ENCODE measurements at regions not wholly inside any gene's neighbourhood (a gene's known extent, or its start where the extent isn't known, plus 50 kb on each side); places are given as distances from the start of the nearest gene placed in this dataset.

DNA sequence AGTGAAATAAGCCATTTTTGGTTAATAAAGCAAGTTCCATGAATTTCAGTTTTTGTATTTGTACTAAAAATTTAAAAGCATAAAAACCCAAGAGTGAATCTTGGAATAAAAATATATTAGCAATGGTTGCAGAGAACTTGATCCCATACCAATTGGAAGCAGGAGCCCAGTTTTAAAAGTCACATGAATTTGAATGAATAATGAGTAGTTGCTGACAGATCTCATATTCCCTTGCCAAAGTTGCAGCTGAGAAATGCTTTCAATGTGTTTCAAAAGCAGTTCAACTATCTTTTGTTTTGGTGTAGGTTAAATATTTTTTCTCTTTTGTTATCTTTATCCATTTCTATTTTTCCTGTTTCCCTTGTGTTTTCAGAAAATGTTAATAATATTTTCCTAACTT is 818.6 kb downstream of the CDH18 start:
- Histone ChIP-seq H3K9ac (ENCODE audit: extremely low read depth, low read length, poor library complexity, severe bottlenecking) (no peak overlapping the region), H3K9me3 (ENCODE audit: control insufficient read depth, low read length) (no peaks in the 10 kb centered on the region), H3K27ac (ENCODE audit: low read depth, low read length) (no peak overlapping the region), H3K27me3 (ENCODE audit: control insufficient read depth, insufficient read depth, low read length, poor library complexity, severe bottlenecking) (no peaks in the 10 kb centered on the region), H3K36me3 (ENCODE audit: control insufficient read depth, insufficient read depth, low read length) (no peaks in the 10 kb centered on the region), H3K4me3 (ENCODE audit: low read length) (no peak overlapping the region), H3K4me1 (ENCODE audit: control insufficient read depth, insufficient read depth, low read length) (no peaks in the 10 kb centered on the region)
- DNase-seq: no peak
- H3K4me3 Mint-ChIP-seq: no peak overlapping the region
- H3K27me3 Mint-ChIP-seq (ENCODE audit: insufficient read depth): no peaks in the 10 kb centered on the region
- H3K4me1 Mint-ChIP-seq: no peaks in the 10 kb centered on the region
- no peaks in the 10 kb centered on the region for H3K36me3 Mint-ChIP-seq (ENCODE audit: low read depth)
- H3K27ac Mint-ChIP-seq: no peak overlapping the region
- TF ChIP-seq, protein P1, sequence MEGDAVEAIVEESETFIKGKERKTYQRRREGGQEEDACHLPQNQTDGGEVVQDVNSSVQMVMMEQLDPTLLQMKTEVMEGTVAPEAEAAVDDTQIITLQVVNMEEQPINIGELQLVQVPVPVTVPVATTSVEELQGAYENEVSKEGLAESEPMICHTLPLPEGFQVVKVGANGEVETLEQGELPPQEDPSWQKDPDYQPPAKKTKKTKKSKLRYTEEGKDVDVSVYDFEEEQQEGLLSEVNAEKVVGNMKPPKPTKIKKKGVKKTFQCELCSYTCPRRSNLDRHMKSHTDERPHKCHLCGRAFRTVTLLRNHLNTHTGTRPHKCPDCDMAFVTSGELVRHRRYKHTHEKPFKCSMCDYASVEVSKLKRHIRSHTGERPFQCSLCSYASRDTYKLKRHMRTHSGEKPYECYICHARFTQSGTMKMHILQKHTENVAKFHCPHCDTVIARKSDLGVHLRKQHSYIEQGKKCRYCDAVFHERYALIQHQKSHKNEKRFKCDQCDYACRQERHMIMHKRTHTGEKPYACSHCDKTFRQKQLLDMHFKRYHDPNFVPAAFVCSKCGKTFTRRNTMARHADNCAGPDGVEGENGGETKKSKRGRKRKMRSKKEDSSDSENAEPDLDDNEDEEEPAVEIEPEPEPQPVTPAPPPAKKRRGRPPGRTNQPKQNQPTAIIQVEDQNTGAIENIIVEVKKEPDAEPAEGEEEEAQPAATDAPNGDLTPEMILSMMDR (conservative IDR thresholded peaks at IDR 0.05): no peak
- no peaks in the 10 kb centered on the region for H3K9me3 Mint-ChIP-seq

DNA sequence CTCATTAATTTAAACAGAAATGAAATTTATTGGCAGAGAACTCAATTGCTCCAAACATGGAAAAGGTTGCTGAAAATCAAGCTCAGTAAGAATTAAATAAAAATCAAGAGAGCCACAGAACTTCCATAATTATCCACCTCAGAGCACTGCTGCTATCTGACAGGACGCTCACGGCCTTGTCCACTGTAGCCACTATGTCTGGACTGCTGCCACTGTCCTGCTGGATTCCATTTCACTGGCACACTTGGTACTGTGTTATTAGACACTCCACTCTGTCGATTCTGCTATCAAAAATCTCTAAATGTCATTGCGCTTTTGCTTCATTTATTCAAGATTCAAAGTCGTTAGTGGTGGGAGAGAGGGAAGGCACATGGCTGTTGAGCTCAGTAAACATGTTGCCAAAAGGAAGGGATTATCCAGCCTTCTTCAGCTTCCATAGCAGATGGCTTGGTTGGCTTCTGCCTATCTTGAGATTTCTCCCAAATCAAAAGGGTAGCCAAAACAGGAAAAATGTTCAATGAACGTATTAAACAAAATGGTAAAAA is 815.0 kb downstream of the CDH18 start:
- Histone ChIP-seq H3K27ac (ENCODE audit: low read depth, low read length) (no peak overlapping the region), H3K9ac (ENCODE audit: extremely low read depth, low read length, poor library complexity, severe bottlenecking) (no peak overlapping the region), H3K9me3 (ENCODE audit: control insufficient read depth, low read length) (no peaks in the 10 kb centered on the region), H3K4me1 (ENCODE audit: control insufficient read depth, insufficient read depth, low read length) (no peaks in the 10 kb centered on the region), H3K36me3 (ENCODE audit: control insufficient read depth, insufficient read depth, low read length) (no peaks in the 10 kb centered on the region), H3K4me3 (ENCODE audit: low read length) (no peak overlapping the region), H3K27me3 (ENCODE audit: control insufficient read depth, insufficient read depth, low read length, poor library complexity, severe bottlenecking) (no peaks in the 10 kb centered on the region)
- no peaks in the 10 kb centered on the region for H3K4me1 Mint-ChIP-seq
- no peaks in the 10 kb centered on the region for H3K36me3 Mint-ChIP-seq (ENCODE audit: low read depth)
- 91 to 93% methylated on average over 5 to 6 of the region's 6 CpGs for WGBS, 2 experiments (ENCODE audit: insufficient coverage in 1 of 2, insufficient read length in 1 of 2)
- H3K27me3 Mint-ChIP-seq (ENCODE audit: insufficient read depth): no peaks in the 10 kb centered on the region
- no peak for DNase-seq
- H3K9me3 Mint-ChIP-seq: no peaks in the 10 kb centered on the region
- H3K4me3 Mint-ChIP-seq: no peak overlapping the region
- TF ChIP-seq, protein P1 (conservative IDR thresholded peaks at IDR 0.05): no peak
- H3K27ac Mint-ChIP-seq: no peak overlapping the region

DNA sequence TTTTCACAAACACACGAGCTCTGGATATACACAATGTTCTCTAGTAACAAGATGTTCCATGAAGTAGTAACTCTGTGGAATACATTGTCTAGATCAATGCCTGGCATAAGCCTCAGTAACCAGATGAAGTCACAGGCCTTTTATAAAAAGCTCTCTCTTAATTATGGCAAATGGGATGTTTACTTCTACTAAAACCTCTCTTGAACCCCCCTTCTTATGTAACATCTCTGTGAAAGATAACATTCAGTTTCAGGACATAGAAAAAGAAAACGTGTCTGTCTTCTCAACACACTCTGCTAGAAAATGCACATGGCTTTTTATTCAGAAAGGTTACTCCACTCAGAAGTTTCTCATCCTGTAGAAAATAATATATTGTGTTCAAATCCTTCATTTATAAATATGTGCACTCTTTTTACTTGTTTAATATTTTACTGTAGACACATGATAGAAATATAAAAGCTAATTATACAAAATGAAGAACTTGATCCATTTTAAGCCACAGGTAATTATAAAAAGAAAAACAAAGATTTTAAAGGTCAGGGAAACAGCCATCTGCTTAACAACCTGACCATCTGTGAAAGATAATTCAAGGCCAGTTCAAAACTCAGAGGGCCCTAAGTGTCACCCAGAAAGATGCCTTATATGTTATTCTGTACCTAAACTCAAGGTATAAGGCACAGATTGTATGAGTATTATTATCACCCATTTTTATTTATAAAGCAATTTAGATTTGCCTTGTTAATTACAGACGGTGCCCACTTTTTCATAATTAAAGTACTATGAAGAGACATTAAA is 812.0 kb downstream of the CDH18 start:
- Histone ChIP-seq H3K9me3 (ENCODE audit: control insufficient read depth, low read length) (no peaks in the 10 kb centered on the region), H3K4me1 (ENCODE audit: control insufficient read depth, insufficient read depth, low read length) (no peaks in the 10 kb centered on the region), H3K9ac (ENCODE audit: extremely low read depth, low read length, poor library complexity, severe bottlenecking) (no peak overlapping the region), H3K27me3 (ENCODE audit: control insufficient read depth, insufficient read depth, low read length, poor library complexity, severe bottlenecking) (no peaks in the 10 kb centered on the region), H3K36me3 (ENCODE audit: control insufficient read depth, insufficient read depth, low read length) (no peaks in the 10 kb centered on the region), H3K4me3 (ENCODE audit: low read length) (no peak overlapping the region), H3K27ac (ENCODE audit: low read depth, low read length) (no peak overlapping the region)
- no peak overlapping the region for H3K4me3 Mint-ChIP-seq
- no peak overlapping the region for H3K27ac Mint-ChIP-seq
- H3K4me1 Mint-ChIP-seq: peaks cover 7% of the 10 kb centered on the region
- no peak for DNase-seq
- no peaks in the 10 kb centered on the region for H3K36me3 Mint-ChIP-seq (ENCODE audit: low read depth)
- WGBS, 2 experiments (ENCODE audit: insufficient coverage in 1 of 2, insufficient read length in 1 of 2): 50% methylated on average over 2 of the region's 3 CpGs; no CpG with 5 or more reads in 1 of the 2 experiments
- no peaks in the 10 kb centered on the region for H3K27me3 Mint-ChIP-seq (ENCODE audit: insufficient read depth)
- TF ChIP-seq, protein P1 (conservative IDR thresholded peaks at IDR 0.05): no peak
- H3K9me3 Mint-ChIP-seq: no peaks in the 10 kb centered on the region

Measured in endodermal cell (in vitro differentiated cells).